ENCODE measurements at regions not wholly inside any gene's neighbourhood (a gene's known extent, or its start where the extent isn't known, plus 50 kb on each side); places are given as distances from the start of the nearest gene placed in this dataset.

DNA sequence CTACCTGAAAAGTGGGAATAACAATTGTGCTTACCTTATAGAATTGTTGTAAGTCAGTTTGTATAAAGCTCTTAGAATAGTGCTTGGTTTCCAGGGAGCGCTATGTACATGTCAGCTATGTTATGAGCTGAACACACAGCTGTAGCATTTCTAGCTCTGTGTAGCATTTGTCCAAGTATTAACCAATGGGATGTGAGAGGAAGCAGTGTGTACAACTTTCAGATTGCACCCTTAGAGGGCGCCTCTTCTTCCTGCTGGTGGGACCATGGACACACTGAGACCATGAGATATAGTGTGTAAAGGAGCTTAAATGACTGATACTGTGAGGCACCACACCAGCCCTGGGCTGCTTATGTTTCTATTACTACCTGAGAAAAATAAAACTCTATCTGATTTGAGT is 380.2 kb downstream of the LNPK start:
- Mint-ChIP-seq H3K4me3 (ENCODE audit: low read depth, unreplicated experiment) (no peak overlapping the region), H3K36me3 (ENCODE audit: insufficient read depth, unreplicated experiment) (no peaks in the 10 kb centered on the region), H3K9me3 (ENCODE audit: low read depth, unreplicated experiment) (no peaks in the 10 kb centered on the region), H3K4me1 (ENCODE audit: low read depth, unreplicated experiment) (no peaks in the 10 kb centered on the region), H3K27me3 (ENCODE audit: unreplicated experiment) (peaks cover 8% of the 10 kb centered on the region), H3K27ac (ENCODE audit: unreplicated experiment) (no peak overlapping the region)
- intact Hi-C loops (cut with micrococcal nuclease; ENCODE audit: unreplicated experiment) = no loop called here
- CTCF ChIA-PET = no interaction called here
- no TSS peak for BruUV-seq (replicated peaks)
- no peak for DNase-seq
- TF ChIP-seq CTCF (IDR thresholded peaks at IDR 0.05; ENCODE audit: unreplicated experiment) = no peak

DNA sequence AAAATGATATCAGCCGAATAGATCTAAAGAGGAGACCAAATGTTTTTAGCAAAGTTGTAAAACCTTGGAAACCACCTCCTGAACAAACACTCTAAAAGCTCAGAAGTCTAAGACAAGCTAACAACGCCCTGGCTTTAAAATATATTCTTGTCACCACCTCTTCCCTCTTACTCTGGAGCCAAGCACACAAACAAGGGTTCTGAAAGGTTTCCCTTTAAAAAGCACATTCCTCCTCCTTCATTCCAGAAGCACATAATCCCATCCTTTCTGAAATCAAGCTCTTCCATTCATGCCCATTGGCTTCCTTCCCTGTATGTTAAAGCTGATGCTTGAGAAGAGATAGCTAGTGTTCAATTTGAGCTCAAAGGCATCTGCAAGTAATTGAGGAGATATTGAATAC is 382.0 kb downstream of the LNPK start:
- TF ChIP-seq CTCF (IDR thresholded peaks at IDR 0.05; ENCODE audit: unreplicated experiment) = no peak
- Mint-ChIP-seq H3K27me3 (ENCODE audit: unreplicated experiment) (peaks cover 8% of the 10 kb centered on the region), H3K4me3 (ENCODE audit: low read depth, unreplicated experiment) (no peak overlapping the region), H3K36me3 (ENCODE audit: insufficient read depth, unreplicated experiment) (no peaks in the 10 kb centered on the region), H3K4me1 (ENCODE audit: low read depth, unreplicated experiment) (no peaks in the 10 kb centered on the region), H3K9me3 (ENCODE audit: low read depth, unreplicated experiment) (no peaks in the 10 kb centered on the region), H3K27ac (ENCODE audit: unreplicated experiment) (no peak overlapping the region)
- intact Hi-C loops (cut with micrococcal nuclease; ENCODE audit: unreplicated experiment) = no loop called here
- no TSS peak for BruUV-seq (replicated peaks)
- DNase-seq = no peak
- CTCF ChIA-PET = no interaction called here

DNA sequence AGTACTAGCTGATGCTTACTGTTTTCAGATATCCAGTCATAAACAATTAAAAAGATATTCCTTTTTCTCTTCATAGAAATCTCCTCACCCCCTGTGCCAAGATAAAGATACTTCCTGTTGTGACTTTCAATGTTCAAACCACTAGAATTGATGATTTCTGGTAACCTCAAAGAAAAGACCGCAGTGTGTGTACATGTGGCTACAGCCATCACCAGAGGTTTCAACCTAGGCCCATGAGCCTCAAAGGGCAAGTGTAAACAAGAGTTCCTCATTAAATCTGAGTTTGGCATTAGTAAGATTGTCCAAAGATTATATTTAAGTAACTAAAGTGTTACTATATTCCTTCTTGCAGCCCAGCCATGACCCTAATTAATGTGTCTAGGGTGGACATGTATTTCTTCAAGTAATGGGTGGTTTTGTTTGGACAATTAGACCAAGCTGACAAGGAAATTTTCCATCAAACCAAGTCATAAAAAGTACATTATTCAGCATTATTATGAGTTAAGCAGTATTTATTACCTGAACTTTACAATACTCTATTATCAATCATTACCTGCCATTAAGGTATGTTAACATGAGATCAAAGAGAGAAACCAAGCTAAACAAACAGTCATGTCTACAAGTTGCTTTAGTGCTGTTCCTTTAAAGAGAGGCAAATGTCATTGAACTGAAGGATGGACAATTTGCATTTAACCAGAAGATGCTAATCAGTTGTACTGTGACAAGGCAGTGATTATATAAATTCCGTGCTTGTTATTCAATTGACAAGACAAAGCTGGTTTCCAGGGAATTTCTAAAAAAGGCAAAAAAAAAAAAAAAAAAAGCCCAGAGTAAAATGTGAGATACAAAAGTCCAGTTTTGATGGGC is 382.7 kb downstream of the LNPK start:
- H3K27me3 Mint-ChIP-seq (ENCODE audit: unreplicated experiment) = peaks cover 8% of the 10 kb centered on the region
- no peak overlapping the region for H3K4me3 Mint-ChIP-seq (ENCODE audit: low read depth, unreplicated experiment)
- H3K27ac Mint-ChIP-seq (ENCODE audit: unreplicated experiment) = no peak overlapping the region
- CTCF ChIA-PET = no interaction called here
- H3K4me1 Mint-ChIP-seq (ENCODE audit: low read depth, unreplicated experiment) = no peaks in the 10 kb centered on the region
- no peak for DNase-seq
- TF ChIP-seq CTCF (IDR thresholded peaks at IDR 0.05; ENCODE audit: unreplicated experiment) = no peak
- no peaks in the 10 kb centered on the region for H3K9me3 Mint-ChIP-seq (ENCODE audit: low read depth, unreplicated experiment)
- no TSS peak for BruUV-seq (replicated peaks)
- H3K36me3 Mint-ChIP-seq (ENCODE audit: insufficient read depth, unreplicated experiment) = no peaks in the 10 kb centered on the region
- intact Hi-C loops (cut with micrococcal nuclease; ENCODE audit: unreplicated experiment) = no loop called here

DNA sequence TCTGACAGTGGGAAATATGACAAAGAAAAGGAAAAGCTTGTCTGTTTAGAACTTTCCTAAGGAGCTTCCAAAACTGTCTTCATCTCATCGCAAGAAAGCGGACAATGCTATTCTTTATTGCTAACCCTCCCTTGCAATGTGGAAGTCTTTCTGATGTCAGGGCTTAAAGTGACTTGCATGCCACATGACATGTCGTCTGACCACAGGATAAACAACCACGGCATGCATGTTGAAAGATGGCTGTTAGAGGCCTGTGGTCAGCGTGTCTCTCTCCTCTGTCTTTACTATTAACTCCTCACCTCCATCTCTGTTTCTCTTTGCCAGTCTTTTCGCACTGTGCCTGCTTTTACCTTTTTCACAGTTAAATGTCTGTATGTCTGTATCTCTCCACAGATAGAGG is 389.8 kb downstream of the LNPK start:
- Mint-ChIP-seq H3K9me3 (ENCODE audit: low read depth, unreplicated experiment) (no peaks in the 10 kb centered on the region), H3K27ac (ENCODE audit: unreplicated experiment) (no peak overlapping the region), H3K4me3 (ENCODE audit: low read depth, unreplicated experiment) (no peak overlapping the region), H3K27me3 (ENCODE audit: unreplicated experiment) (no peaks in the 10 kb centered on the region), H3K36me3 (ENCODE audit: insufficient read depth, unreplicated experiment) (no peaks in the 10 kb centered on the region), H3K4me1 (ENCODE audit: low read depth, unreplicated experiment) (no peaks in the 10 kb centered on the region)
- CTCF ChIA-PET = no interaction called here
- TF ChIP-seq CTCF (IDR thresholded peaks at IDR 0.05; ENCODE audit: unreplicated experiment) = no peak
- BruUV-seq (replicated peaks) = no TSS peak
- intact Hi-C loops (cut with micrococcal nuclease; ENCODE audit: unreplicated experiment) = no loop called here
- DNase-seq = no peak
